GM23248 (cell line): ENCODE measurements at regions not wholly inside any gene's neighbourhood (a gene's known extent, or its start where the extent isn't known, plus 50 kb on each side); places are given as distances from the start of the nearest gene placed in this dataset.
A peak's percentile ranks its signal among the peaks of the same experiment; 100 is the strongest.

Experiments
- DNase-seq: peaks from one replicate; pipeline ENCODE4 v3.0.0-alpha.2; 2015
- H2AFZ ChIP-seq: fragments of 200-600 bp; sonication (generic); 2 replicates; pipeline ENCODE4 v1.6.1; 2016; ENCODE audit warnings: antibody characterized with exemption
- H3F3A ChIP-seq: fragments of 200-600 bp; sonication (generic); 2 replicates; pipeline ENCODE4 v1.6.1; 2016; ENCODE audit warnings: mild to moderate bottlenecking, antibody characterized with exemption, mixed run types; ENCODE audit not compliant: insufficient read depth
- H3K27ac ChIP-seq: fragments of 200-600 bp; sonication (generic); 2 replicates; pipeline ENCODE4 v1.5.1; 2016; ENCODE audit warnings: mild to moderate bottlenecking
- H3K27me3 ChIP-seq: fragments of 200-600 bp; sonication (generic); replicated peaks from 2 replicates; pipeline ENCODE4 v1.6.1; 2016; ENCODE audit warnings: mild to moderate bottlenecking; ENCODE audit not compliant: insufficient read depth
- H3K36me3 ChIP-seq: fragments of 200-600 bp; sonication (generic); 2 replicates; pipeline ENCODE4 v1.6.1; 2016; ENCODE audit warnings: low read depth, mild to moderate bottlenecking
- H3K4me1 ChIP-seq: fragments of 200-600 bp; sonication (generic); 2 replicates; pipeline ENCODE4 v1.6.1; 2016; ENCODE audit warnings: mild to moderate bottlenecking; ENCODE audit not compliant: insufficient read depth
- H3K4me2 ChIP-seq: fragments of 200-600 bp; sonication (generic); one replicate; pipeline ENCODE4 v1.6.1; 2016; ENCODE audit warnings: mild to moderate bottlenecking; ENCODE audit not compliant: unreplicated experiment
- H3K4me3 ChIP-seq: fragments of 200-600 bp; sonication (generic); 2 replicates; pipeline ENCODE4 v1.5.1; 2016; ENCODE audit warnings: mild to moderate bottlenecking
- H3K79me2 ChIP-seq: fragments of 200-600 bp; sonication (generic); 2 replicates; pipeline ENCODE4 v1.6.1; 2016; ENCODE audit warnings: mild to moderate bottlenecking; ENCODE audit not compliant: insufficient read depth
- H3K9ac ChIP-seq: fragments of 200-600 bp; sonication (generic); 2 replicates; pipeline ENCODE4 v1.6.1; 2016; ENCODE audit warnings: mild to moderate bottlenecking
- H3K9me2 ChIP-seq: fragments of 200-600 bp; sonication (generic); 2 replicates; pipeline ENCODE4 v1.6.1; 2016; ENCODE audit warnings: mixed run types, mild to moderate bottlenecking, moderate library complexity; ENCODE audit not compliant: insufficient read depth
- H3K9me3 ChIP-seq: fragments of 200-600 bp; sonication (generic); one replicate; pipeline ENCODE4 v1.6.1; 2017; ENCODE audit warnings: low read depth
- H4K20me1 ChIP-seq: fragments of 200-600 bp; sonication (generic); 2 replicates; pipeline ENCODE4 v1.6.0; 2016; ENCODE audit not compliant: insufficient read depth
- EZH2 ChIP-seq: fragments of 200-600 bp; sonication (generic); IDR thresholded peaks from 2 replicates; pipeline ENCODE4 v1.6.1; 2018; ENCODE audit warnings: antibody characterized with exemption, mild to moderate bottlenecking; ENCODE audit not compliant: insufficient read depth, poor library complexity, severe bottlenecking
- EZH2phosphoT487 ChIP-seq: fragments of 200-600 bp; sonication (generic); IDR thresholded peaks from 2 replicates; pipeline ENCODE4 v1.6.1; 2018; ENCODE audit warnings: antibody characterized with exemption, moderate library complexity, mild to moderate bottlenecking, low read depth; ENCODE audit not compliant: insufficient read depth
- WGBS, 2 experiments: methylation state at CpG; one replicate each; pipeline ENCODE4 v1.1.6; 2015 to 2017; ENCODE audit warnings: low lambda C conversion rate in 2 of 2, low coverage in 1 of 2; ENCODE audit errors: missing lambda C conversion rate in 2 of 2; 5-methylcytosine and 5-hydroxymethylcytosine counted together
- in situ Hi-C: fragments of 300-500 bp; cut with MboI; formaldehyde crosslinking; loops from 2 replicates; pipeline ENCODE4 v1.15.0; 2020

- H3K4me3 ChIP-seq: no peak overlapping the region
- H3K36me3 ChIP-seq: no peaks in the 10 kb centered on the region
- H3K4me1 ChIP-seq: peaks cover 24% of the 10 kb centered on the region
- WGBS, 2 experiments: 3 to 8% methylated on average over 1 of the region's 1 CpG
- TF ChIP-seq EZH2 (no peak), EZH2phosphoT487 (no peak)
- no peaks in the 10 kb centered on the region for H3K9me2 ChIP-seq
- H3K4me2 ChIP-seq: peak overlapping the region; percentile 32
- H3K9me3 ChIP-seq: no peaks in the 10 kb centered on the region
- in situ Hi-C loops: no loop called here
- H3K27me3 ChIP-seq: no peaks in the 10 kb centered on the region
- H3F3A ChIP-seq: peaks cover 17% of the 10 kb centered on the region
- peak overlapping the region; percentile 23; the same call in 1 of the 2 replicates for H3K27ac ChIP-seq
- H3K9ac ChIP-seq: no peak overlapping the region
- H4K20me1 ChIP-seq: no peaks in the 10 kb centered on the region
- H3K79me2 ChIP-seq: no peaks in the 10 kb centered on the region
- peak; percentile 83 for DNase-seq
- H2AFZ ChIP-seq: no peak overlapping the region
Measured at GRCh38 chr10:28137907-28138880, 139.3 kb upstream of the ODAD2 start.

GRCh38 chr10:28135258-28135657 lies 136.4 kb upstream of the ODAD2 start:
- peaks cover 20% of the 10 kb centered on the region for H3F3A ChIP-seq
- no peak overlapping the region for H3K27ac ChIP-seq
- H3K27me3 ChIP-seq: no peaks in the 10 kb centered on the region
- H3K79me2 ChIP-seq: no peaks in the 10 kb centered on the region
- no peak overlapping the region for H3K9ac ChIP-seq
- no peak overlapping the region for H3K4me2 ChIP-seq
- H2AFZ ChIP-seq: no peak overlapping the region
- TF ChIP-seq EZH2 (no peak), EZH2phosphoT487 (no peak)
- H3K4me1 ChIP-seq: peaks cover 35% of the 10 kb centered on the region
- H4K20me1 ChIP-seq: no peaks in the 10 kb centered on the region
- in situ Hi-C loops: no loop called here
- no peaks in the 10 kb centered on the region for H3K9me2 ChIP-seq
- no peaks in the 10 kb centered on the region for H3K36me3 ChIP-seq
- H3K9me3 ChIP-seq: no peaks in the 10 kb centered on the region
- DNase-seq: peak; percentile 49
- H3K4me3 ChIP-seq: no peak overlapping the region

GRCh38 chr10:28130267-28130666 lies 131.4 kb upstream of the ODAD2 start:
- TF ChIP-seq EZH2phosphoT487 (no peak), EZH2 (no peak)
- DNase-seq: peak; percentile 77
- Histone ChIP-seq H3K4me3 (peak overlapping the region; percentile 24; the same call in 1 of the 2 replicates), H3K9ac (no peak overlapping the region), H4K20me1 (no peaks in the 10 kb centered on the region), H3K9me2 (no peaks in the 10 kb centered on the region), H3K27ac (peak overlapping the region; percentile 38; the same call in 1 of the 2 replicates), H3K4me2 (peak overlapping the region; percentile 68), H3K36me3 (no peaks in the 10 kb centered on the region), H3K4me1 (peaks cover 23% of the 10 kb centered on the region), H3K27me3 (no peaks in the 10 kb centered on the region), H3F3A (peaks cover 6% of the 10 kb centered on the region; the same call in 1 of the 2 replicates), H2AFZ (peak overlapping the region; percentile 50), H3K9me3 (no peaks in the 10 kb centered on the region), H3K79me2 (no peaks in the 10 kb centered on the region)
- in situ Hi-C loops: no loop called here
- WGBS, 2 experiments: 32 to 34% methylated on average over 3 of the region's 3 CpGs

GRCh38 chr10:28127881-28128280 lies 129.0 kb upstream of the ODAD2 start:
- no peak for TF ChIP-seq EZH2phosphoT487
- TF ChIP-seq EZH2: no peak
- Histone ChIP-seq H3K27ac (no peak overlapping the region), H3K36me3 (no peaks in the 10 kb centered on the region), H3K79me2 (no peaks in the 10 kb centered on the region), H3K4me1 (peaks cover 39% of the 10 kb centered on the region), H3K9me3 (no peaks in the 10 kb centered on the region), H4K20me1 (no peaks in the 10 kb centered on the region), H3K4me2 (no peak overlapping the region), H2AFZ (no peak overlapping the region), H3K9me2 (no peaks in the 10 kb centered on the region), H3F3A (peaks cover 14% of the 10 kb centered on the region), H3K9ac (no peak overlapping the region), H3K27me3 (no peaks in the 10 kb centered on the region), H3K4me3 (no peak overlapping the region)
- in situ Hi-C loops: no loop called here
- DNase-seq: peak; percentile 37
- WGBS, 2 experiments: 88 to 97% methylated on average over 3 of the region's 3 CpGs
